Mesenteric fat pad (tissue), 1 donor: ENCODE measurements at regions not wholly inside any gene's neighbourhood (a gene's known extent, or its start where the extent isn't known, plus 50 kb on each side); places are given as distances from the start of the nearest gene placed in this dataset.
"Not testable (repeated sequence)": the region's sequence is repeated elsewhere in the genome, so short reads cannot be mapped to it uniquely, and the experiment has no call there.

ENCODE experiments used
- DNase-seq: peaks from one replicate; pipeline ENCODE4 v3.0.0-alpha.2; 2020; ENCODE audit warnings: low spot score
- donor health status: DM: yes; HTN: yes; CAD: no.

GRCh38 chr7:112937651-112938415 is 147.6 kb upstream of the TMEM168 start:
- DNase-seq = no peak

- no peak for DNase-seq
Measured at GRCh38 chr7:112933598-112933997, 143.4 kb upstream of the TMEM168 start.

GRCh38 chr7:112930787-112931186 is 140.6 kb upstream of the TMEM168 start:
- no peak for DNase-seq

GRCh38 chr7:112929421-112929820 is 139.2 kb upstream of the TMEM168 start:
- no peak for DNase-seq

- DNase-seq = no peak
Measured at GRCh38 chr7:112926018-112926417, 135.8 kb upstream of the TMEM168 start.

GRCh38 chr7:112922546-112922945 is 132.4 kb upstream of the TMEM168 start:
- DNase-seq = not testable (repeated sequence)

GRCh38 chr7:112916431-112916830 is 126.2 kb upstream of the TMEM168 start:
- not testable (repeated sequence) for DNase-seq

GRCh38 chr7:112908086-112908485 is 117.9 kb upstream of the TMEM168 start:
- no peak for DNase-seq

GRCh38 chr7:112907658-112908057 is 117.5 kb upstream of the TMEM168 start:
- no peak for DNase-seq

GRCh38 chr7:112905950-112906349 is 115.8 kb upstream of the TMEM168 start:
- DNase-seq = no peak

- DNase-seq = no peak
Measured at GRCh38 chr7:112905413-112905812, 115.2 kb upstream of the TMEM168 start.

GRCh38 chr7:112898432-112899290 is 108.5 kb upstream of the TMEM168 start:
- no peak for DNase-seq

GRCh38 chr7:112897839-112898431 is 107.7 kb upstream of the TMEM168 start:
- no peak for DNase-seq

- DNase-seq = no peak
Measured at GRCh38 chr7:112896026-112896601, 105.9 kb upstream of the TMEM168 start.

- DNase-seq = no peak
Measured at GRCh38 chr7:112892263-112892662, 102.1 kb upstream of the TMEM168 start.

- DNase-seq = no peak
Measured at GRCh38 chr7:112891698-112892097, 101.5 kb upstream of the TMEM168 start.

GRCh38 chr7:112889834-112890438 is 99.7 kb upstream of the TMEM168 start:
- DNase-seq = no peak

- no peak for DNase-seq
Measured at GRCh38 chr7:112889268-112889667, 99.1 kb upstream of the TMEM168 start.

GRCh38 chr7:112888781-112889180 is 98.6 kb upstream of the TMEM168 start:
- no peak for DNase-seq

- DNase-seq = no peak
Measured at GRCh38 chr7:112887976-112888375, 97.8 kb upstream of the TMEM168 start.

GRCh38 chr7:112887337-112887736 is 97.1 kb upstream of the TMEM168 start:
- DNase-seq = no peak
